GM20431 (cell line): ENCODE measurements at regions not wholly inside any gene's neighbourhood (a gene's known extent, or its start where the extent isn't known, plus 50 kb on each side); places are given as distances from the start of the nearest gene placed in this dataset.

Experiments used
- in situ Hi-C: fragments of 300-500 bp; cut with MseI, MboI; formaldehyde crosslinking; loops from one replicate; pipeline ENCODE4 v1.15.0; 2020; ENCODE audit warnings: low sequenced_read_pairs; ENCODE audit not compliant: unreplicated experiment

DNA sequence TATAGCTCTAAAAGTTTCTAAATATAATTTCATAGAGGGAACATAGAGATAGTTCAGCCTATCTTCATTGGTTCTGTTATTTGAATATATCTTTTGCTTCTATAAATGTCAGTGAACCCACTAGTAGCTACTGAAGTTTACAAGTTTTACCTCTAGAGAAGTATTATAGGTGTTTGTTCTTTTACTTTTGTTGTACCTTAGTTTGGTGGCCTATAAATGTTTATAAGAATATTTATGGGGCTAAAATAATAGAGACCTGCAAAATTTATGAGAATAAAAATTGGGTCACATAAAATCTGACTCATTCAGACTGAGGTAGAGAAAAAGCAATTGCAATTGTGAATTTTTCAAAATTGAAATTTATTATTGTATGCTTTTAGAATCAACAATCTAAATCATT is 162.6 kb downstream of the SERPINI1 start:
- in situ Hi-C loops, result loop anchor here (25.0 kb wide), 1 partner anchor 511 kb away; the partner anchor contains the start of gene ZBBX

DNA sequence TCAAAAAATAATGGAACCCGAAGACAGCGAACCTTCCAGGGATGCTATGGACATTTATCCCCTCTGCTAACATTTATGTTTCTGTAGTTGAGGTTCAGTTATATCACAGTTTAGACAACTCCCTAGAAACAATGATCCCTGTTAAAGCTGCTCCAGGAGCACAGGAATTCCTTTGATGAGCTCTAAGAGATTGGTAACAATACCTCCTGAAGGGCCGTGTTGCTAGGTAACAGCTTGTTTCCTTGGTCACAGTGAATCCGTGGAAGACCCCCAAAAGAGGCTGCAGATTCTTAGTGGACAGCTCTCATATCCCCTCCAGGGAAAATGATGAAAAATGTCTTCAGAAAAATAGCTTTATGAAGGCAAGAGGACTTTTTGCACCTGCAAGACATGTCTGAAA is 160.2 kb downstream of the SERPINI1 start:
- in situ Hi-C loops, result loop anchor here (25.0 kb wide), 1 partner anchor 508 kb away; the partner anchor contains the start of gene ZBBX

DNA sequence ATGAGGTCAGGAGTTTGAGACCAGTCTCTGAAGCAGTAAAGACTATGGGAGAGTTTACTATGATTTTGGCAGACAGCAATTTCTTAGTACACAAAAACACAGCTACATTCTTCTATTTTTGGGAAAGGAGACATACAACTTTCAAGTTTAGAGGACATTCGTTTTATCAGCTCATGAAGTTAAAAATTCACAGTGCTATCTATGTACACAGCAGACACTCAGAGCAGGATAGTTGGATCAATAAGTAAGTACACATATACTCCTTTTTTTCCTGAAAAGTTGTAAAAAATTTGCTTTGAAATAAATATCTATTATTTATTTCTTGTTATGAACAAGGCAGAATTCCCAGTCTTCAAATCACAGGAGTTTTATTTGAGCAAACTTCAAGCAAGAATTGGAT is 159.7 kb downstream of the SERPINI1 start:
- in situ Hi-C loops, result loop anchor here (25.0 kb wide), 1 partner anchor 508 kb away; the partner anchor contains the start of gene ZBBX

DNA sequence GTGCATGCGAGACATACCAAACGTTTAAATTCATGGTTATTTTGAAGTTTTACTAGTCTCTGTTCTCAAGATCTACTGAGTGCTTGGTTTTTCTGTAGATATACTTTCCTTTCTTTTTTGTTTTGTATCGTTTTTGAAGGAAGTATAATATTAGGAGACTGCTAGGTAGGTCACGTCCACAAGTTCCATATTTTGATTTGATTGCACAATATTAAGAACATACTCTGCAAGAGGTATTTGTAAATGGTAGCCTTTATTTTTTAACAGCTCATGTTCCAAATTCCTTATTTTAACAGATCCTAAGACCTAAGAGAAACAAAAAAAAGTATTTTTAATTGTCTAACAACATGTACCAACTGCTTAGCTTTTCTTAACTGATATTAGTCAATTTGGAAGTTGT is 156.7 kb downstream of the SERPINI1 start:
- in situ Hi-C loops, result loop anchor here (25.0 kb wide), 1 partner anchor 505 kb away; the partner anchor contains the start of gene ZBBX

DNA sequence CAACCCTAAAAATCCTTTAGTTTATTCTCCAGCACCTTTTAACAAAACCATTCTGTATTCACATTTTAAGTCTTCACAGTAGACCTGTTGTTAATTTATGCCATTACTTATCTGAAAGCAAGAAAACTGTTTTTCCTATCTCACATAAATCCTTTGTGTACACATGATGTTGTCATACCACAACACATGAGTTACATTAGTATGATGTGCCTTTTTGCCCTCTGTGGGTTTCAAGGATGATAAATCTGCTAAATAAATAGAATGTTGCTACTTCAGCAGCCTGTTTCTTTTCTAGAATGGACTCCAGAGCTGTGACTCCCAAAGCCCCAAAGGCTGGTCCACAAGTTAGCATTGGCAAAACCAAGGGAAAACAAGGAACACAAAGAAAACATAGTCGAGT is 151.6 kb downstream of the SERPINI1 start:
- in situ Hi-C loops, result loop anchor here (25.0 kb wide), 1 partner anchor 500 kb away; the partner anchor contains the start of gene ZBBX

DNA sequence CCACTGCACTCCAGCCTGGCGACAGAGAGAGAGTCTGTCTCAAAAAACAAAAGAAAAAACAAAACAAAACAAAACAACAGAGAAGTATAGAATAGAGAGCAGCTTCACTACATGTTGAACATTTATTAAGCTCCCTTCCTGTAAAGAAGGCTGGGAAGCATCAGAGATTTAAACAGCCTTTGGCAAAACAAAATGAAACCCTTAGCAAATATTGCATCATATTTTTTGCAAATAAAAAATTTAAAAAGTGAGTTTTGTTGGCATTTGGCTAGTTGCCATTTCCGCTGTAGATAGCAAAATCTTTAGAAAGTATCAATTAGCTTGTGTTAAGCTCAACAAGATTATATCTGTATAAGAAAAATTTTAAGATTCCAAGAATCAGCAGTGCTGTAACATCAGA is 151.2 kb downstream of the SERPINI1 start:
- in situ Hi-C loops, result loop anchor here (25.0 kb wide), 1 partner anchor 499 kb away; the partner anchor contains the start of gene ZBBX

DNA sequence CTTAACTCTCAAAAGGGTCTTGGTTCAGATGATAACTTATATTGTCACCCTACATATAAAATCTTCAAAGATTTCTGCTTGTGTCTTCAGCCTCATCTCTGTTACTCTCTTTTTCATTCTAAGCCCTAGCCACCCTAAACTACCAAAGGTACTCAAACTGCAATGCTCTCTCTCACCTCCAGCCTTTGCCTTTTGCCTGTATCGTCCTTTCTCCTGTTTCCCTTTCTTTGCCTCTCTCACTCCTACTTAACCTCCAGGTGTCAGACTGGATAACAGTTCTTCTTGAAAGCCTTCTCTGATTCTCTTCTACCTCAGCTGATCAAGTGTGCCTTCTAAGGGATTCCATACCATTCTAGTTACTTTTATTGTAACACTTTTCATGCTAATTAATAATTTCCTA is 149.8 kb downstream of the SERPINI1 start:
- in situ Hi-C loops, result loop anchor here (25.0 kb wide), 1 partner anchor 498 kb away; the partner anchor contains the start of gene ZBBX

DNA sequence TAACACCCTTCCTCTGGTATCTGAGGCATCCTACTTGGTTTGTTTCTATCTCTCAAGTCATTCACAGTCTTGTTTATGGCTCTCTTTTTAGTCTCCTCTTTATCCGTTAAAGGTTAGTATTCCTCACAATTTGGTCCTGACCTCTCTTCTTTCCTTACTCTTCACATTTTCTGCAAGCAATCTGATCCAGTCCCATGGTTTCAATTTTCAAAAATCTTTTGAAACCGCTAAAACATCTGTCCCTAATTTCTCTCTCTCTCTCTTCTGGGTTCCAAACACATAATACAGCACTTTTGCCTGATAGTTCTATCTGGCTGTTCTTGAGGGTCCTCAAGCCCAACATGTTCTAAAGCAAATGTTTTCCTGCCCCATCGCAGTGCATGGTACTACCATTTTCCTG is 149.0 kb downstream of the SERPINI1 start:
- in situ Hi-C loops, result loop anchor here (25.0 kb wide), 1 partner anchor 497 kb away; the partner anchor contains the start of gene ZBBX

DNA sequence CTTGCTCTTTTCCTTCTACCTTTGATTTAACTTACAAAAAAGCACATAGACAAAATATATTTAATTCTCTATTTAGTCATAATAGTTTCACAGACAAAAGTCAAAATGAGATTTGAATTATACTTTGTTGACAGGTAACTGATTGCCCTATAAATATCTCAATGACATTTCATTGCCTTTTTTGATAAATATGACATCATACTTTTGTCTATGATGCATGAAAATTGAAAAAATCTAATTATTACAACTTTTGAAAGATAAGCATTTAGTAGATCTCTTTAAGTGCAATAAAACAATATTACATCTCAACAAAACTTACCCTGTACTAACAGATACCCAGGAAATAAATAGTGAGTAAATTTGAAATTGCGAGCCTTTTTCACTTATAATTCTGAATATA is 147.9 kb downstream of the SERPINI1 start:
- in situ Hi-C loops, result loop anchor here (25.0 kb wide), 1 partner anchor 496 kb away; the partner anchor contains the start of gene ZBBX

DNA sequence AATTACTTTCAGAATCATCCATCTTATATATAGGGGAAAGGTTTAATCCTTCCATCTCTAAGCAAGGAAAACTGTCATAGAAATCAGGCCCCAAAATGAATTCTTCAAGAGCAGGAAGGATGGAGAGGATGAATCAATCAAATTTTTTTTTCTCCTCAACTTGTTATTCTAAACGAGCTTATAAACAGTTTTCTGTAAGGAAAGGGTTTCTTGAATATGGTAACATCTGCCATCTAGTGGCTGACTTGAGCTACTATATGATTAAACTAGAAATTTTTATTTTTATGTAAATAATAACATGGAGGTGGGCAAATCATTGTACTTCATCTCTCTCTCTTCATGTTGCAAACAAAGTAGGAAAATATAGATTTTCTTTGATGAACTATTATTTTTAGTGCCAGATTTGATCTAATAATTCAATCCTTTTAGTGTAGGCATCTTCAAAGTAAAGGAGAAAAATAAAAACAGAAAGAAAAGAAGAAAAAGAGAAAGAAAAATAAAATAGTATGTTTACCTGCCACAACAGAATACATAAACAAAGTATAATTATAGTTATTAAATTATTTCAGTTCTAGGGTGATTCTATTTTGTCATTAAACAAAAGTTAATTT is 146.6 kb downstream of the SERPINI1 start:
- in situ Hi-C loops, result loop anchor here (25.0 kb wide), 1 partner anchor 495 kb away; the partner anchor contains the start of gene ZBBX

DNA sequence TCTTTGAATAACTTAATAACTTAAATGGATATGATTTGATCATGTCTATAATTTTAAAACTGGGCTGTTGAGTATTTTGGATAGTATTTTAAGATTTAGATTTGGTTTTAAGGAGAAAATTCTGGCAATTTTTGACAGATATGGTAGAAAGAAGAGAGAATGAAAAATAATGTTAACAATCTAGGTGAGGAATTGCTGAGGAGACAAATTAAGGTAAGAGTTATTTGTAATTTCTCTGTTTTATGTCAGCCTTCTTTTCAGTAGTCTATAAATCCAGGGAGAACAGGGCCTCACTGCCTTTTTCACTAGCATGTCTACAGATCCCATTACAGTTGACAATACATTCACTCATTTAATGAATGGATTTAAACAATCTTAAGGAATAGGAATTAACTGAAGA is 144.7 kb downstream of the SERPINI1 start:
- in situ Hi-C loops, result loop anchor here (25.0 kb wide), 1 partner anchor 493 kb away; the partner anchor contains the start of gene ZBBX

DNA sequence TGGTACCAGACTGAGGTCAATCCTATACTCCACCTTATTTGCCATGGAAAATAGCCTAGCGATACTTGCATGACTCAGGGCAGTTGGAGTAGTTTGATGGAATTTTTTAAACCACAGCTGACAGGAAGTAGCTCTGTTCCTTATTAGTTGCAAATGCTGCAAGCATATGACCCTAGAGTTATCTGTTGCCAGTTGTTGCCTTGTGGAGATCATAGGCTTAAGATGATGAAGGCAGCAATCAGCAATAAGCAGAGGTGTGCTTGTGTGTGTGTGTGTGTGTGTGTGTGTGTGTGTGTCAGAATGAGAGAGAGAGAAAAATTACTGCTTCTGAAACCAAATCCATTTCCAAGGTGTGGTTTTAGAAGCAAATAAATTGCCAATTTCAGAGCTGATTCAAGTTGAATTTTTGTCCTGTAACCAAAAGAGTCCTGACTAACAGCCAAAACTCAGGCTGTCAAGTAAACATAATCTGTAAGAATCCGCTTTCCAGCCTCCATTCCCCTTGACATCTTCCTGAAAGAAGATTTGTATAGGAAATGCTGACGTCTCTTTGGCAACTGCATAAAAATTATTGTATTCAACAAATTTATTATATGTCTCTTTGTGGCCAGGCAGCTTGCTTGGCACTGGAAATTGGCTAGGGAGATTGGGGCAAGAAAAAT is 141.2 kb downstream of the SERPINI1 start:
- in situ Hi-C loops, result loop anchor here (25.0 kb wide), 1 partner anchor 489 kb away; the partner anchor contains the start of gene ZBBX
